Mesenchymal stem cell (in vitro differentiated cells and primary cell): ENCODE measurements at regions not wholly inside any gene's neighbourhood (a gene's known extent, or its start where the extent isn't known, plus 50 kb on each side); places are given as distances from the start of the nearest gene placed in this dataset.
"Not testable (repeated sequence)": the region's sequence is repeated elsewhere in the genome, so short reads cannot be mapped to it uniquely, and the experiment has no call there.

Experiments used
- DNase-seq: peaks from one replicate; pipeline ENCODE4 v3.0.0-alpha.2; 2013
- H2AFZ ChIP-seq: one replicate; pipeline ENCODE4 v1.6.1; 2013; ENCODE audit warnings: low read depth, mild to moderate bottlenecking, control low read depth, inconsistent platforms, low read length, moderate library complexity
- H2AK5ac ChIP-seq: 2 replicates; pipeline ENCODE4 v1.6.1; 2013; ENCODE audit warnings: low read length, moderate library complexity, mild to moderate bottlenecking, inconsistent platforms; ENCODE audit not compliant: severe bottlenecking
- H2BK120ac ChIP-seq: one replicate; pipeline ENCODE4 v1.6.1; 2013; ENCODE audit warnings: low read depth, mild to moderate bottlenecking, inconsistent platforms, low read length, moderate library complexity
- H2BK12ac ChIP-seq, 2 experiments: one replicate each; pipeline ENCODE4 v1.6.1; 2013; ENCODE audit warnings: inconsistent platforms in 2 of 2, low read length in 2 of 2, mild to moderate bottlenecking in 2 of 2, moderate library complexity in 2 of 2, control low read depth in 1 of 2
- H2BK15ac ChIP-seq: one replicate; pipeline ENCODE4 v1.6.1; 2013; ENCODE audit warnings: mild to moderate bottlenecking, low read depth, inconsistent platforms; ENCODE audit not compliant: poor library complexity, severe bottlenecking
- H2BK5ac ChIP-seq: 2 replicates; pipeline ENCODE4 v1.6.1; 2013; ENCODE audit warnings: low read depth, mild to moderate bottlenecking, low read length, control low read depth, inconsistent platforms; ENCODE audit not compliant: poor library complexity, severe bottlenecking
- H3K14ac ChIP-seq, 2 experiments: one replicate each; pipeline ENCODE4 v1.6.1; 2013; ENCODE audit warnings: inconsistent platforms in 2 of 2, low read length in 2 of 2, control low read depth in 1 of 2, mild to moderate bottlenecking in 1 of 2, moderate library complexity in 1 of 2
- H3K18ac ChIP-seq, 2 experiments: one replicate each; pipeline ENCODE4 v1.6.1; 2013; ENCODE audit warnings: inconsistent platforms in 2 of 2, low read length in 2 of 2, control low read depth in 1 of 2, low read depth in 1 of 2, mild to moderate bottlenecking in 1 of 2
- H3K23ac ChIP-seq, 2 experiments: one replicate each; pipeline ENCODE4 v1.6.1; 2013; ENCODE audit warnings: inconsistent platforms in 2 of 2, low read length in 2 of 2, mild to moderate bottlenecking in 2 of 2, moderate library complexity in 2 of 2, control low read depth in 1 of 2
- H3K27ac ChIP-seq: 2 replicates; pipeline ENCODE4 v1.5.1; 2013; ENCODE audit warnings: mild to moderate bottlenecking, moderate library complexity, low read length, control low read depth, inconsistent platforms; ENCODE audit not compliant: poor library complexity, severe bottlenecking
- H3K27me3 ChIP-seq, 2 experiments: 2 replicates each; pipeline versions ENCODE4 v1.6.1 to v1.7.0; 2013; ENCODE audit warnings: low read length in 2 of 2, mild to moderate bottlenecking in 2 of 2, moderate library complexity in 2 of 2, control low read depth in 1 of 2, inconsistent platforms in 1 of 2; ENCODE audit not compliant: control insufficient read depth in 1 of 2, insufficient read depth in 1 of 2
- H3K36me3 ChIP-seq, 2 experiments: 2 replicates each; pipeline versions ENCODE4 v1.6.1 to v1.7.0; 2013; ENCODE audit warnings: low read length in 2 of 2, control low read depth in 1 of 2, inconsistent platforms in 1 of 2, low read depth in 1 of 2, mild to moderate bottlenecking in 1 of 2; ENCODE audit not compliant: insufficient read depth in 2 of 2, control insufficient read depth in 1 of 2
- H3K4ac ChIP-seq, 2 experiments: one replicate each; pipeline ENCODE4 v1.6.1; 2013; ENCODE audit warnings: inconsistent platforms in 2 of 2, low read length in 2 of 2, mild to moderate bottlenecking in 2 of 2, moderate library complexity in 2 of 2, control low read depth in 1 of 2, low read depth in 1 of 2
- H3K4me1 ChIP-seq: 2 replicates; pipeline ENCODE4 v1.6.1; 2013; ENCODE audit warnings: low read depth, low read length, control low read depth; ENCODE audit not compliant: control insufficient read depth, insufficient read depth
- H3K4me2 ChIP-seq: 2 replicates; pipeline ENCODE4 v1.6.1; 2013; ENCODE audit warnings: low read length, mild to moderate bottlenecking, inconsistent platforms; ENCODE audit not compliant: poor library complexity, severe bottlenecking
- H3K4me3 ChIP-seq, 2 experiments: 2 replicates each; pipeline versions ENCODE4 v1.5.1 to v1.7.0; 2013; ENCODE audit warnings: low read length in 2 of 2, mild to moderate bottlenecking in 2 of 2, control low read depth in 1 of 2, low read depth in 1 of 2; ENCODE audit not compliant: insufficient read depth in 1 of 2
- H3K79me1 ChIP-seq: replicated peaks from 2 replicates; pipeline ENCODE4 v1.6.1; 2013; ENCODE audit warnings: mild to moderate bottlenecking, control low read depth, low read length, inconsistent platforms; ENCODE audit not compliant: poor library complexity, severe bottlenecking
- H3K9ac ChIP-seq: 2 replicates; pipeline ENCODE4 v1.7.0; 2013; ENCODE audit warnings: mild to moderate bottlenecking, low read length, moderate library complexity
- H3K9me3 ChIP-seq: 2 replicates; pipeline ENCODE4 v1.7.0; 2013; ENCODE audit warnings: mild to moderate bottlenecking, low read length; ENCODE audit not compliant: control insufficient read depth
- H4K8ac ChIP-seq: one replicate; pipeline ENCODE4 v1.6.1; 2013; ENCODE audit warnings: inconsistent platforms, mild to moderate bottlenecking, low read length, moderate library complexity
- H4K91ac ChIP-seq: one replicate; pipeline ENCODE4 v1.6.1; 2013; ENCODE audit warnings: mild to moderate bottlenecking, low read length, inconsistent platforms
- whole genome bisulfite sequencing: methylation state at CpG from one replicate; pipeline ENCODE4 v1.1.7; 2013; ENCODE audit warnings: mixed read lengths; 5-methylcytosine and 5-hydroxymethylcytosine counted together

DNA sequence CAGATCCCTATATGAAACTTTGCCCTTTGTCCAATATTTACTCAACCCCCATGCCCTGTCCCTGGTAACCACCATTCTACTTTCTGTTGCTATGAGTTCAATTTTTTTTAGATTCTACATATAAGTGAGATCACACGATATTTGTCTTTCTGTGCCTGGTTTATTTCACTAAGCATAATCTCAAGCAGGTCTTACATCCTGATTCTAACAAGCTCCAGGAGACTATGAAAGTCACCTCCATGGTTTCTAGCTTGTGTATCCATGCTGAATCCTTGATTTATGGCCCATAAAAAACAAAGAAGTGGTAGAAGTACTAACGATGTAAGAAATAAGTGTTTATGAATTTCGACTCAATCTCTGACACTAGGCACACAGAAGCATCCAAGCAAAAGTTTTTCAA, 68.0 kb downstream of the OR5AK2 start:
- no peak overlapping the region for H2BK12ac ChIP-seq
- 60% methylated on average over 3 of the region's 3 CpGs for WGBS

DNA sequence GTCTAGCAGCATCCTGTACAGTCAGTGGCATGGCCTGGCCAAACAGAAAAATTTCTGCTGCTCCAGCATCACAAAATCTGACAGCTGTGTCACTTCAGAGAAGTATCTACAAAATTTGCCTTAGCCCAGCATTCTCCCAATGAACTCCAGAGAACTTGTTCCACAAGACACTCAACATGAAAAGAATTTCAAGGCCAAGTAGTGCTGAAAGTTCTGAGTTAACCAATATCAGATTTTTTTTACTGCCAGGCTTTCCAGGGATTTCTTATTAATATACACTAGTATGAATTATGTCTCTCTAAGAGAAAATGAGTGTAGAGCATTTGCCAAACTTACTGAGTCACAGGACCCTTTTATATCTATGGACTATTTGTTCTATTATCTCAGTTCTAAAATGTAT, 68.8 kb downstream of the OR5AK2 start:
- Histone ChIP-seq H2BK5ac (no peak overlapping the region), H3K27ac (no peak overlapping the region), H3K18ac (no peak overlapping the region), H2AFZ (no peak overlapping the region), H3K79me1 (no peaks in the 10 kb centered on the region), H4K8ac (no peak overlapping the region), H3K27me3 (no peaks in the 10 kb centered on the region), H3K4ac (no peak overlapping the region), H3K4me1 (no peaks in the 10 kb centered on the region), H3K14ac (no peak overlapping the region), H2BK12ac (no peak overlapping the region), H4K91ac (no peak overlapping the region), H3K23ac (no peak overlapping the region), H3K4me3 (no peak overlapping the region), H2AK5ac (no peak overlapping the region), H3K9me3 (no peaks in the 10 kb centered on the region), H2BK15ac (no peak overlapping the region), H3K9ac (no peak overlapping the region), H2BK120ac (no peak overlapping the region), H3K36me3 (no peaks in the 10 kb centered on the region), H3K4me2 (no peak overlapping the region)
- no peak for DNase-seq

More for the DNA sequence above, 68.0 kb downstream of the OR5AK2 start:
- no peak overlapping the region for H4K91ac ChIP-seq
- H3K4ac ChIP-seq, result no peak overlapping the region
- no peaks in the 10 kb centered on the region for H3K36me3 ChIP-seq
- no peaks in the 10 kb centered on the region for H3K9me3 ChIP-seq
- no peak overlapping the region for H3K4me3 ChIP-seq
- H3K9ac ChIP-seq, result no peak overlapping the region
- no peak overlapping the region for H2BK120ac ChIP-seq
- H2BK5ac ChIP-seq, result no peak overlapping the region
- H2AK5ac ChIP-seq, result no peak overlapping the region
- H3K27me3 ChIP-seq, result no peaks in the 10 kb centered on the region
- H3K27ac ChIP-seq, result no peak overlapping the region
- no peak overlapping the region for H2BK15ac ChIP-seq
- H3K4me2 ChIP-seq, result no peak overlapping the region
- H3K4me1 ChIP-seq, result no peaks in the 10 kb centered on the region
- H3K79me1 ChIP-seq, result no peaks in the 10 kb centered on the region
- no peak overlapping the region for H3K14ac ChIP-seq
- H3K18ac ChIP-seq, result no peak overlapping the region
- no peak overlapping the region for H4K8ac ChIP-seq
- DNase-seq, result no peak
- H2AFZ ChIP-seq, result no peak overlapping the region
- no peak overlapping the region for H3K23ac ChIP-seq

DNA sequence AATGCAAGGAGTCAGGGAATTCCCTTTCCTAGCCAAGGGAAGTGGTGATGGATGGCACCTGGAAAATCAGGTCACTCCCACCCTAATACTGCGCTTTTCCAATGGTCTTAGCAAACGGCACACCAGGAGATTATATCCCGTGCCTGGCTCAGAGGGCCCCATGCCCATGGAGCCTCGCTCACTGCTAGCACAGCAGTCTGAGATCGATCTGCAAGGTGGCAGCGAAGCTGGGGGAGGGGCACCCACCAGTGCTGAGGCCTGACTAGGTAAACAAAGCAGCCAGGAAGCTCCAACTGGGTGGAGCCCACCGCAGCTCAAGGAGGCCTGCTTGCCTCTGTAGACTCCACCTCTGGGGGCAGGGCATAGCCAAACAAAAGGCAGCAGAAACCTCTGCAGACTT, 74.2 kb downstream of the OR5AK2 start:
- not testable (repeated sequence) for H3K14ac ChIP-seq, H2AK5ac ChIP-seq, H3K18ac ChIP-seq, H3K9me3 ChIP-seq, H3K27me3 ChIP-seq, H4K91ac ChIP-seq, H3K4me3 ChIP-seq, H2BK12ac ChIP-seq, H3K23ac ChIP-seq, H3K27ac ChIP-seq, H3K9ac ChIP-seq, H3K4ac ChIP-seq, DNase-seq, H3K4me1 ChIP-seq, H3K36me3 ChIP-seq, H3K79me1 ChIP-seq, H2BK5ac ChIP-seq, H4K8ac ChIP-seq, H2BK120ac ChIP-seq, H2BK15ac ChIP-seq, H3K4me2 ChIP-seq, H2AFZ ChIP-seq
- WGBS, result 84% methylated on average over 7 of the region's 7 CpGs

DNA sequence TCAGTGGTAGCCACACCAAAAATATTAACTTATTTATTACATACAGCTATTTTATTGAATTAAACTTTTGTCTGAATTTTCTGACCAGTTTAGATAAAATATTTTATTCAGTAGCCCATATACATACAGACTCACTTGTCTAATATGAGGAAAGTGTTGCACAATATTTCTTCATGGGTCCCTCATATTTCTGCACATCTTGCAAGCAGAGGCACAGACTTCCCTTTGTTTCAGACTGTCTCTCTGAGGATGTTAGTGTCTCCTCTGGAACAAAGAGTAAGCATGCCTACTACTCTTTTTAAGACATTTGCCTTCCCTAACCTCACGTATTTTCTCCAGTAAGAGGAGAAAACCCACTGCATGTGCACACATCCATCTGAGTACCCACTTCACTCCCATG, 81.2 kb downstream of the OR5AK2 start:
- Histone ChIP-seq H2AFZ (no peak overlapping the region), H2BK120ac (no peak overlapping the region), H3K4me3 (no peak overlapping the region), H4K8ac (no peak overlapping the region), H2BK12ac (no peak overlapping the region), H3K4ac (no peak overlapping the region), H2AK5ac (no peak overlapping the region), H3K27ac (no peak overlapping the region), H3K27me3 (no peaks in the 10 kb centered on the region), H2BK15ac (no peak overlapping the region), H2BK5ac (no peak overlapping the region), H3K9ac (no peak overlapping the region), H3K4me1 (no peaks in the 10 kb centered on the region), H3K36me3 (no peaks in the 10 kb centered on the region), H3K79me1 (no peaks in the 10 kb centered on the region), H3K14ac (no peak overlapping the region), H3K9me3 (no peaks in the 10 kb centered on the region), H3K18ac (no peak overlapping the region), H4K91ac (no peak overlapping the region), H3K4me2 (no peak overlapping the region), H3K23ac (no peak overlapping the region)
- DNase-seq, result no peak
- WGBS, result 0% methylated on average over 1 of the region's 1 CpG
